Nephron (organoid): ENCODE measurements at regions not wholly inside any gene's neighbourhood (a gene's known extent, or its start where the extent isn't known, plus 50 kb on each side); places are given as distances from the start of the nearest gene placed in this dataset.
"Not testable (repeated sequence)": the region's sequence is repeated elsewhere in the genome, so short reads cannot be mapped to it uniquely, and the experiment has no call there.

Source experiments
- H3K27ac Mint-ChIP-seq, 3 experiments: 2 replicates each; pipeline ENCODE4 v1.8.0; 2020; ENCODE audit warnings: mixed read lengths in 3 of 3, mild to moderate bottlenecking in 2 of 3, moderate library complexity in 1 of 3
- H3K27me3 Mint-ChIP-seq: 2 replicates; pipeline ENCODE4 v1.8.0; 2021; ENCODE audit warnings: low read depth, mild to moderate bottlenecking, moderate library complexity, mixed read lengths
- H3K36me3 Mint-ChIP-seq: 2 replicates; pipeline ENCODE4 v1.8.0; 2020; ENCODE audit warnings: low read depth, mixed read lengths
- H3K4me1 Mint-ChIP-seq: 2 replicates; pipeline ENCODE4 v1.8.0; 2020; ENCODE audit warnings: mixed read lengths
- H3K4me3 Mint-ChIP-seq, 3 experiments: 2 replicates each; pipeline ENCODE4 v1.8.0; 2020; ENCODE audit warnings: mild to moderate bottlenecking in 3 of 3, mixed read lengths in 3 of 3, moderate library complexity in 2 of 3
- H3K9me3 Mint-ChIP-seq: 2 replicates; pipeline ENCODE4 v1.8.0; 2020; ENCODE audit warnings: mixed read lengths
- TF ChIP-seq, protein P1 (sequence below), 3 experiments: fragments of 200-600 bp; sonication (generic); IDR thresholded peaks; one replicate each; pipeline ENCODE4 v1.5.0; 2021; ENCODE audit warnings: antibody characterized with exemption in 3 of 3; ENCODE audit not compliant: unreplicated experiment in 3 of 3

DNA sequence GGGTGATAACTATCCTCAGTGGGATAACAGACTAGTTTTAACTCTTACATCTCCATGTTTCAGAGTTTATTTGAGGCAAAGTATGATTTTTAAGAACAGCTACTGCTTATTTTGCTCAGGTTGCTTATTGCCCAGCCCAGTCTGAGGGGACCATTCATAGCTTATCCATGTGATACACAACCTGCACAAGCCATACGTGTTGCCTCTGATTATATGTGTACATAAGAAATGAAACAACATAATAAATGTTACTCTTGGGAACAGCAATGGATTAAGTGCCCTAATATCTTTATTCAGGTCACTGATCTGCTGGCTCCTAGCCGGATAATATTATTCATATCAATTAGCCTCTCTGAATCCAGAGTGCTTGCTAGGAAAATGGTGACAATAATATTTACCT is 236.2 kb downstream of the CGGBP1 start:
- TF ChIP-seq, protein P1, sequence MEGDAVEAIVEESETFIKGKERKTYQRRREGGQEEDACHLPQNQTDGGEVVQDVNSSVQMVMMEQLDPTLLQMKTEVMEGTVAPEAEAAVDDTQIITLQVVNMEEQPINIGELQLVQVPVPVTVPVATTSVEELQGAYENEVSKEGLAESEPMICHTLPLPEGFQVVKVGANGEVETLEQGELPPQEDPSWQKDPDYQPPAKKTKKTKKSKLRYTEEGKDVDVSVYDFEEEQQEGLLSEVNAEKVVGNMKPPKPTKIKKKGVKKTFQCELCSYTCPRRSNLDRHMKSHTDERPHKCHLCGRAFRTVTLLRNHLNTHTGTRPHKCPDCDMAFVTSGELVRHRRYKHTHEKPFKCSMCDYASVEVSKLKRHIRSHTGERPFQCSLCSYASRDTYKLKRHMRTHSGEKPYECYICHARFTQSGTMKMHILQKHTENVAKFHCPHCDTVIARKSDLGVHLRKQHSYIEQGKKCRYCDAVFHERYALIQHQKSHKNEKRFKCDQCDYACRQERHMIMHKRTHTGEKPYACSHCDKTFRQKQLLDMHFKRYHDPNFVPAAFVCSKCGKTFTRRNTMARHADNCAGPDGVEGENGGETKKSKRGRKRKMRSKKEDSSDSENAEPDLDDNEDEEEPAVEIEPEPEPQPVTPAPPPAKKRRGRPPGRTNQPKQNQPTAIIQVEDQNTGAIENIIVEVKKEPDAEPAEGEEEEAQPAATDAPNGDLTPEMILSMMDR (IDR thresholded peaks at IDR 0.05; ENCODE audit: unreplicated experiment in 3 of 3), result no peak
- Mint-ChIP-seq H3K27me3 (no peaks in the 10 kb centered on the region), H3K36me3 (no peaks in the 10 kb centered on the region), H3K4me1 (no peaks in the 10 kb centered on the region), H3K4me3 (no peak overlapping the region), H3K27ac (no peak overlapping the region), H3K9me3 (no peaks in the 10 kb centered on the region)

DNA sequence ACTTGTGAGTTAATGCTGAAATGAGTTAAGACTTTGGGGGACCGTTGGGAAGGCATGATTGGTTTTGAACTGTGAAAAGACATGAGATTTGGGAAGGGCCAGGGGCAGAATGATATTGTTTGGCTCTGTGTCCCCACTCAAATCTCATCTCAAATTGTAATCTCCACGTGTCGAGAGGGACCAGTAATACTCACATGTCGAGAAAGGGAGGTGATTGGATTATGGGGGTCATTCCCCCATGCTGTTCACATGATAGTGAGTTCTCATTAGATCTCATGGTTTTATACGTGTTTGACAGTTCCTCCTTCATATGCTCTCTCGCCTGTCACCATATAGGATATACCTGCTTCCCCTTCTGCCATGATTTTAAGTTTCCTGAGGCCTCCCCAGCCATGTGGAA is 245.3 kb downstream of the CGGBP1 start:
- H3K36me3 Mint-ChIP-seq, H3K27me3 Mint-ChIP-seq, H3K9me3 Mint-ChIP-seq, H3K4me1 Mint-ChIP-seq, H3K27ac Mint-ChIP-seq, H3K4me3 Mint-ChIP-seq: not testable (repeated sequence)

DNA sequence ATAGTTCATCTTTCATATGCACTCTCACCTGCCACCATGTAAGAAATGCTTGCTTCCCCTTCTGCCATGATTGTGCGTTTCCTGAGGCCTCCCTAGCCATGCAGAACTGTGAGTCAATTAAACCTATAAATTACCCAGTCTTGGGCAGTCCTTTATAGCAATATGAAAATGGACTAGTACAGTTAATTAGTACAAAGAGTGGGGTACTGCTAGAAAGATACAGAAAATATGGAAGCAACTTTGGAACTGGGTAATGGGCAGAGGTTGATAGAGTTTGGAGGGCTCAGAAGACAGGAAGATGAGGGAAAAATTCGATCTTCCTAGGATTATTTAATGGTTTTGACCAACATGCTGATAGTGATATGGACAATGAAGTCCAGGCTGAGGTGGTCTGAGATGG is 246.9 kb downstream of the CGGBP1 start:
- no peaks in the 10 kb centered on the region for H3K27me3 Mint-ChIP-seq
- H3K36me3 Mint-ChIP-seq, result no peaks in the 10 kb centered on the region
- H3K4me3 Mint-ChIP-seq, result no peak overlapping the region
- H3K9me3 Mint-ChIP-seq, result peaks cover 10% of the 10 kb centered on the region
- H3K4me1 Mint-ChIP-seq, result no peaks in the 10 kb centered on the region
- H3K27ac Mint-ChIP-seq, result no peak overlapping the region
- TF ChIP-seq, protein P1 (IDR thresholded peaks at IDR 0.05; ENCODE audit: unreplicated experiment in 3 of 3), result no peak

DNA sequence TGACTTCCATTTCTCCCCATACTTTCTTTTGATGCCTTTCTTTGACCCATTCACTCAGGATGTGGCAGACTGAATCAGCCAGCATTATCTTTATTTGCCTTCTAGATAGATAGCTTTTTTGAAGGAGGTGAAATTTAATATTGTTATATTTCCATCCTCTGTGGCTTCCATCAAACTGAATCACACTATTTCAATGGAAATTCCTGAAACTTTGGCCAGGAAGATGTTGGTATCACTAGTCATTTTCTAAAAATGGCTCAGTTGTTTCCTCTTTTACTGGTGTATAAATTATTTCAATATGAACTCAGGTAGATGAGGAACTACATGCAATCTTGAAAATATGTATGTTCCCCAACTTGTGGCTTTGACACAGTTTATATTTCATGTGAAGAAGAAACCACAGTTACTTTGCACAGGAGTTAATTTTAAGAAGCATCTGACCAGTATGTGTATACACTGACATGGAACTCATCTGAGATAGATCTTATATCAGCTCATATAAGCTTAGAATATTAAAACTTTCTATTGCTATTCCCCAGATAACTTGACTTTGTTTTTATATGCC is 248.3 kb downstream of the CGGBP1 start:
- Mint-ChIP-seq H3K4me1 (no peaks in the 10 kb centered on the region), H3K9me3 (peaks cover 10% of the 10 kb centered on the region), H3K27ac (no peak overlapping the region), H3K27me3 (no peaks in the 10 kb centered on the region), H3K4me3 (no peak overlapping the region), H3K36me3 (no peaks in the 10 kb centered on the region)
- TF ChIP-seq, protein P1 (IDR thresholded peaks at IDR 0.05; ENCODE audit: unreplicated experiment in 3 of 3), result no peak

DNA sequence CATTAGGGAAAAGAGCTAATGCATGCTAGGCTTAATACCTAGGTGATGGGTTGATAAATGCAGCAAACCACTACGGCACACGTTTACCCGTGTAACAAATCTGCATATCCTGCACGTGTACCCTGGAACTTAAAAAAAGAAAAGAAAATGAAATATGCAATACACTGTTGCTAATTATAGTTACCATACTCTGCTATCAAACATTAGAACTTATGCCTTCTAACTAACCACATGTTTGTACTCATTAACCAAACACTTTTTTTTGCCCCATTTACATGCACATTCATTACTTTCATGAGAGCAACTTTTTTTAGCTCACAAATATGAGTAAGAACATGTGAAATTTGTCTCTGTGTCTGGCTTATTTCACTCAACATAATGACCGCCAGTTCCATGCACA is 253.1 kb downstream of the CGGBP1 start:
- H3K36me3 Mint-ChIP-seq, result no peaks in the 10 kb centered on the region
- no peaks in the 10 kb centered on the region for H3K4me1 Mint-ChIP-seq
- H3K4me3 Mint-ChIP-seq, result no peak overlapping the region
- no peaks in the 10 kb centered on the region for H3K27me3 Mint-ChIP-seq
- TF ChIP-seq, protein P1 (IDR thresholded peaks at IDR 0.05; ENCODE audit: unreplicated experiment in 3 of 3), result no peak
- H3K27ac Mint-ChIP-seq, result no peak overlapping the region
- no peaks in the 10 kb centered on the region for H3K9me3 Mint-ChIP-seq

DNA sequence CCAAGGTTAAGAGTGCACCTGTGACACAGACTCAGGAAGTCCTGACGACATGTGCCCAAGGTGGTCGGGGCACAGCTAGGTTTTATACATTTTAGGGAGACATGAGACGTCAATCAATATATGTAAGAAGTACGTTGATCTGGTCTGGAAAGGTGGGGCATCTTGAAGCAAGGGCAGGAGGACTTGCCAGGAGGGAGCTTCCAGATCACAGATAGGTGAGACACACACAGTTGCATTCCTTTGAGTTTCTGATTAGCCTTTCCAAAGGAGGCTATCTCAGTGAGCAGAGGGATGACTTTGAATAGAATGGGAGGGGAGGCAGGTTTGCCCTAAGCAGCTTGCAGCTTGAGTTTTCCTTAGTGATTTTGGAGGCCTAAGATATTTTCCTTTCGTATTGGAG is 257.4 kb downstream of the CGGBP1 start:
- H3K4me1 Mint-ChIP-seq, result no peaks in the 10 kb centered on the region
- no peaks in the 10 kb centered on the region for H3K36me3 Mint-ChIP-seq
- TF ChIP-seq, protein P1 (IDR thresholded peaks at IDR 0.05; ENCODE audit: unreplicated experiment in 3 of 3), result no peak
- peaks cover 4% of the 10 kb centered on the region for H3K27me3 Mint-ChIP-seq
- H3K27ac Mint-ChIP-seq, result no peak overlapping the region
- no peaks in the 10 kb centered on the region for H3K9me3 Mint-ChIP-seq
- no peak overlapping the region for H3K4me3 Mint-ChIP-seq
